HUDEP-2 (cell line): ENCODE measurements at regions not wholly inside any gene's neighbourhood (a gene's known extent, or its start where the extent isn't known, plus 50 kb on each side); places are given as distances from the start of the nearest gene placed in this dataset.
"Not testable (repeated sequence)": the region's sequence is repeated elsewhere in the genome, so short reads cannot be mapped to it uniquely, and the experiment has no call there.

Experiments used
- DNase-seq, 76 experiments: peaks; one replicate each; lab custom pipeline; 2025; ENCODE audit not compliant: unreplicated experiment in 76 of 76; lab: John Stamatoyannopoulos, UW

DNA sequence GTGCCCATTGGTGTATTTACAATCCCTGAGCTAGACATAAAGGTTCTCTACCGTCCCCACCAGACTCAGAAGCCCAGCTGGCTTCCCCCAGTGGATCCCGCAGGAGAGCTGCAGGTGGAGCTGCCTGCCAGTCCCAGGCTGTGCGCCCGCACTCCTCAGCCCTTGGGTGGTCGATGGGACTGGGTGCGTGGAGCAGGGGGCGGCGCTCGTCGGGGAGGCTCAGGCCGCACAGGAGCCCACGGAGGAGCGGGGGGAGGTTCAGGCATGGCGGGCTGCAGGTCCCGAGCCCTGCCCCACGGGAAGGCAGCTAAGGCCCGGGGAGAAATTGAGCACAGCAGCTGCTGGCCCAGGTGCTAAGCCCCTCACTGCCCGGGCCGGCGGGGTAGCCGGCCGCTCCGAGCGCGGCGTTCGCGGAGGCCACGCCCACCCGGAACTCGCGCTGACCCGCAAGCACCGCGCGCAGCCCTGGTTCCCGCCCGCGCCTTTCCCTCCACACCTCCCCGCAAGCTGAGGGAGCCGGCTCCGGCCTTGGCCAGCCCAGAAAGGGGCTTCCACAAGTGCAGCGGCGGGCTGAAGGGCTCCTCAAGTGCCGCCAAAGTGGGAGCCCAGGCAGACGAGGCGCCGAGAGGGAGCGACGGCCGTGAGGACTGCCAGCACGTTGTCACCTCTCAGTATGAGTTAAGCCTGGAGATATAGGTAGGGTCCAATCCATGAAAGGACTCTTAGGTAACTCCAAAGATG, 136.7 kb downstream of the HAO1 start:
- not testable (repeated sequence) for DNase-seq

DNA sequence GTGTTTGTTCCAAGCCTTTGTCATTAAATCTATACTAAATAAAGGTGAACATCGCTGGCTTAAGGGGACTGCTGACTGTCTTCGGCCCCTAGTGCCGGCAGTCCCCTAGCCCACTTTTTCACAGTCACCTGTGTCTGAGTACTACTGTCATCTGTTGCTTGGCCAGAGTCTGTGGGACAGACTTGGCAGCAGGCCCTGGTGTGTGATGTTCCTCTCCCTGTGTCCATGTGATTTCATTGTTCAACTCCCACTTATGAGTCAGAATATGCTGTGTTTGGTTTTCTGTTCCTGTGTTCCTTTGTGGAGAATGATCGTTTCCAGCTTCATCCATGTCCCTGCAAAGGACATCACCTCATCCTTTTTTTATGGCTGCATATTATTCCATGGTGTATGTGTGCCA, 133.4 kb downstream of the HAO1 start:
- DNase-seq, result no peak

DNA sequence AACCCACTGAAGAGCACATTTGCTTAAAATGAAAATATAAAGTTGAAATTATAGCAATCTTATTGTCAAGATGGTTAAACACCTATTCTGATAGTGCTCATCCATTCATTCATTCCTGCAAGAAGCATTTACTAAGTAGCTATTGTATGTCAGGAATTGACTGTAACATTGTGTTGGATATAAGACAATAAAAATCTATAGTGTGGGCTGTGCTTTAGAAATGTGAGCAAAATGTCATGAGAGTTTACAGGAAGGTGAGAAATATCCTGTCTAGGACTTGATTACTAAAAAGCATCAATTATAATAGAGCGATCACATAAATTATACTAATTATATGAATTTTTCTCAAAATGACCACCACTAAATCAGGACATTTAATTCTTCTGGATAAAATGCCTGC, 123.0 kb downstream of the HAO1 start:
- no peak for DNase-seq

DNA sequence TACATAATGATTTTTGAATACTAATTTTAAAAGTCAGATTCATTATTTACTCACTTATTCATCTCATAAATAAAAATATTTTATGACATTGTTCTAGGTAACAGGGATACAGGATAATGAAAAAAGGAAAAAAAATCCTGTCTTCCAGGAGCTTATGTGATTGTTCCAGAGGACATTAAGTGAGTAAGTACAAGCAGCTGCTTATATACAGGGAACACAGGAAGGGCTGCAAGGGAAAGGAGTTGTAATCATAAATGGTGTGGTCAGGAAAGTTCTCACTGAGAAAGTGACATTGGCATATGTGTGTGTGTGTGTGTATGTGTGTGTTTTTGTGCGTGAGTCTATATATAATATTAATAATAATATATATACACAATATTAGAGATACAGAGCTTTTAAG, 121.8 kb downstream of the HAO1 start:
- DNase-seq, result no peak

DNA sequence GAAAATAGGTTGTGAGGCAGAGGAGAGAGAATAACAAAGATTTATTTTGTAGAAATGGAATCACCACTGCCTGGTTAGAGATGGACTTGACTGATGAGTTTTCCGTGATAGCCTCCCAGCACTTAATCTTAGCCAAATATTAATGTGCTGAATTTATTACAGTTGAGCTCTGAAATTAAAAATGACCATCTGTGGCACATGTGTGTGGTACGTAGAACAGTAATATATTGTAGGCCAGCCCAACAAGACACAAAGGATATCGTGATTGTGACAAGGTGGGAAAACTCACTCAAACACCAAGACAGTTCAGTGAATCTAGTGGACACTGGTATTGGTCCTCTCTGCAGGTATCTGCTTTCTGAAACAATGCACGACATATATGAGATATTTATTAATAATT, 119.4 kb downstream of the HAO1 start:
- DNase-seq, result no peak

DNA sequence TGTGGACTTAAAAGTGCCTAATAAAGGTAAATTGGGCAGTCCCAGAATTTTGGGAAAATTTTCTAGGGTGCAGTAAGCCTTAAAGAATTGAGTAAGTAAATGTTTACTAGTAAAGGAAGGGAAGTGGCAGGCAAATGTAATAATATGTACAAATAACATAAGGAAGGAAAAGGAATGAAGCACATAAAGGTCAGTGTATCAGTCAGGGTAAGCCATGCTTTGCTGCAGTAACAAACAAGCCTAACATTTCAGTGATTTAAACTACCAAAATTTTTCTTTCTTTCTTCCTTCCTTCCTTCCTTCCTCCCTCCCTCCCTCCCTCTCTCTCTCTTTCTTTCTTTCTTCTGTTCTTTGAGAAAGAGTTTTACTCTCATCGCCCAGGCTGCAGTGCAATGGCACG, 117.5 kb downstream of the HAO1 start:
- DNase-seq, result no peak

DNA sequence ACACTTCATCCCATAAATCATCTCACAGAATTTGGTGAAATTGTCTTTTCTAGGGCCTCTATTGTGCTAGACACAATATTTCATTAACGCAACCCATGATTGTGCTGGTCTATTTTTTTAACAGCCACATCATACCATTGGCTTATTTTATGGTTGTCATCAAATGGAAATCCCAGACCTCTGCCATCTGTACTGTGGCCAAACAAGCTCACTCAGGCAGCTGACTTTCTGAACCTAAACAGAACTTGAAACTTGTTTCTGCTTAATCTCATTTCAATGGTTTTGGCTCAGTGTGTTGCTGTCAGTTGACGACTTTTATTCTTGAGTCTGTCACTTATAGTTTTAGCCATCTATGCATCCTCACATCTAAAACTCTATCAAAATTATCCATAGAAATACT, 111.8 kb downstream of the HAO1 start:
- DNase-seq, result no peak

DNA sequence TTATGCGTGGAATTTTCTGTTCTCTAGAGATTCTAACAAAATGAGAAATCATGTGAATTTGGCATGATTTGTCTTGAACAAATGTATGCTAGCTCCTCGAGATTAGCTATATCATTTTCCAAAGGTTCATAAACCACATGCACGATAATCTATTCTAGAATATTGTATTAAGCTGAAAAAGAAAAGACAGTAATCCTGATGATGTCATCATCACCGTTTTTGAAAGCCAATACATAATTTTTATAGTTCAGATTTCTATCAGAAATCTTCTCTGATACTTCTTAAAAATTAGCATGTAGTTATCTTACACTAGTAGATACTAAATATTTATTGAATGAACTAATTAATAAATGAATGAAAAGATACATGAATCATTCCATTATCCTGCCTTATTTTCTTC, 111.2 kb downstream of the HAO1 start:
- DNase-seq, result no peak

DNA sequence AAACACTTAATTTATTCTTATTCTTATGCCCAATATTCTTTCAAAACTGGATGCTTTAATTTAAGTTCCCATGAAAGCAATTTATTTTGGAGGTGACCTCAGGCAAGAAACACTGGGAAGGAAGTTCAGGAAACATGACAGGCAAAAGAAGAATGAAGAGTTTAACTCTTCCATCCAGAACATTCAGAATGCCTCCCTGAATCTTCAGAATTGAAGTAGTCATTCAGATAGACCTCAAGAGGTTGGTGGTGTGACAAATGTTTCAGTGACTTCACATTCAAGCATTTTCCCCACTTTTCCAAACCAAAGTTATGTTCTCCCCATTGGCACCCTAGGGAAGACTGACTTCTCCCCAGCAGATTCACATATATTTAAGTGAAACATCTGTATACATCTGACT, 110.5 kb downstream of the HAO1 start:
- DNase-seq, result no peak
